ENCODE measurements at regions not wholly inside any gene's neighbourhood (a gene's known extent, or its start where the extent isn't known, plus 50 kb on each side); places are given as distances from the start of the nearest gene placed in this dataset.

DNA sequence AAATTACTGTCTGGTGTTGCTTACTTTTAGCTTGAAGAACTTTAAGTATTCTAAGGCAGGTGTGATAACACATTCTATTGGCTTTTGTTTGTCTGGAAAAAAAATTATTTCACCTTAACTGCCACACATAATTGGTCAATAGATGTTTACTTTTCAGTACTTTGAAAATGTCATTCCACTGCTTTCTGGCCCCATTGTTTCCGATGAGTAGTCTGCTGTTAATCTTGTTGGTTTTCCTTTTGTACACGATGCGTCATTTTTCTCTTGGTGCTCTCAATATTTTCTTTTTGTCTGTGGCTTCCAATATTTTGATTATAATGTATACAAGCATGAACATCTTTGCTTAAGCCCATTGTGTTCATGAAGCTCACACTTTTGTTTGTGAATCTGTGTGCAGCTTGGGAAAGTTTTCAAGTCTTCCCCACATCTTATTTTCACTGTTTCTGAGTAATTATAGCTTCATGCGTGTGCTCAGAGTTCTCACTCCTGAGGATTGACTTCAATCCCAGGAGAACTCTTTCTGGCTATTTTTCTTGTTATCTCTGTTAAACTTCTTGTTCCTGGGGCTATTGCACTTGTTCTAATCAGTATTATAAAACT lies 664.7 kb downstream of the IGSF11 start:
- Histone ChIP-seq H3K36me3 (ENCODE audit: control insufficient read depth in 4 of 4, insufficient read depth in 4 of 4, low read length in 4 of 4) (no peaks in the 10 kb centered on the region), H3K27ac (ENCODE audit: low read depth in 1 of 2, low read length in 1 of 2) (no peak overlapping the region), H3K27me3 (ENCODE audit: control insufficient read depth in 3 of 3, insufficient read depth in 3 of 3, low read length in 2 of 3) (no peaks in the 10 kb centered on the region), H3K4me1 (ENCODE audit: control insufficient read depth in 5 of 5, insufficient read depth in 5 of 5, low read length in 5 of 5) (no peaks in the 10 kb centered on the region), H3K9ac (ENCODE audit: insufficient read depth in 1 of 2, low read length in 2 of 2) (no peak overlapping the region), H3K9me3 (ENCODE audit: control insufficient read depth in 4 of 4, insufficient read depth in 3 of 4, low read length in 3 of 4) (peaks cover 0 to 7% (median 4%) of the 10 kb centered on the region in 4 donors), H3K4me3 (no peak overlapping the region)
- ATAC-seq (ENCODE audit: insufficient read depth, low FRiP score) (no peak), DNase-seq (no peak)
- 91 to 95% methylated on average over 4 of the region's 4 CpGs for WGBS, 2 donors
- TF ChIP-seq, protein P1, sequence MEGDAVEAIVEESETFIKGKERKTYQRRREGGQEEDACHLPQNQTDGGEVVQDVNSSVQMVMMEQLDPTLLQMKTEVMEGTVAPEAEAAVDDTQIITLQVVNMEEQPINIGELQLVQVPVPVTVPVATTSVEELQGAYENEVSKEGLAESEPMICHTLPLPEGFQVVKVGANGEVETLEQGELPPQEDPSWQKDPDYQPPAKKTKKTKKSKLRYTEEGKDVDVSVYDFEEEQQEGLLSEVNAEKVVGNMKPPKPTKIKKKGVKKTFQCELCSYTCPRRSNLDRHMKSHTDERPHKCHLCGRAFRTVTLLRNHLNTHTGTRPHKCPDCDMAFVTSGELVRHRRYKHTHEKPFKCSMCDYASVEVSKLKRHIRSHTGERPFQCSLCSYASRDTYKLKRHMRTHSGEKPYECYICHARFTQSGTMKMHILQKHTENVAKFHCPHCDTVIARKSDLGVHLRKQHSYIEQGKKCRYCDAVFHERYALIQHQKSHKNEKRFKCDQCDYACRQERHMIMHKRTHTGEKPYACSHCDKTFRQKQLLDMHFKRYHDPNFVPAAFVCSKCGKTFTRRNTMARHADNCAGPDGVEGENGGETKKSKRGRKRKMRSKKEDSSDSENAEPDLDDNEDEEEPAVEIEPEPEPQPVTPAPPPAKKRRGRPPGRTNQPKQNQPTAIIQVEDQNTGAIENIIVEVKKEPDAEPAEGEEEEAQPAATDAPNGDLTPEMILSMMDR (IDR thresholded peaks at IDR 0.05; ENCODE audit: control extremely low read depth, extremely low read depth) = no peak

DNA sequence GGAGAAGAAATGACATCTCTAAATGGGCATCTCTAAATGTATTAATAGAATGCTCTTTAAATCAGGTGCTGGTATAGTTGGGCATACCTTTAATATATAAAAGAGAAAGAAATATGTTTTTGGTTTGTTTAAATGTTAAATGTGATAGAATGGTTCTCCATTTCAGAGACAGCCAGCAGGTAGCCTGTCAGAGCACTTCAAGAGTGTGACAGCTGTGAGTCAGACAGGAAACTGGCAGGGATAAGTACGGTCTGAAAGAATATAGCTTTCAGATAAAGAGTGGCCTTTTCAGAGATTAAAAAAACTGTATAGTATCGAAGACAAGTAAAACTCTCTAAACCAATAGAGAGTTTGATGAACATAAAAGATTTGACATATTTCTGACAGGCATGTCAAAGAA lies 654.1 kb downstream of the IGSF11 start:
- Histone ChIP-seq H3K4me3 (no peak overlapping the region), H3K9me3 (ENCODE audit: control insufficient read depth in 4 of 4, insufficient read depth in 3 of 4, low read length in 3 of 4) (peaks cover 0 to 2% (median 0%) of the 10 kb centered on the region in 4 donors), H3K27me3 (ENCODE audit: control insufficient read depth in 3 of 3, insufficient read depth in 3 of 3, low read length in 2 of 3) (no peaks in the 10 kb centered on the region), H3K4me1 (ENCODE audit: control insufficient read depth in 5 of 5, insufficient read depth in 5 of 5, low read length in 5 of 5) (no peaks in the 10 kb centered on the region), H3K9ac (ENCODE audit: insufficient read depth in 1 of 2, low read length in 2 of 2) (no peak overlapping the region), H3K27ac (ENCODE audit: low read depth in 1 of 2, low read length in 1 of 2) (no peak overlapping the region), H3K36me3 (ENCODE audit: control insufficient read depth in 4 of 4, insufficient read depth in 4 of 4, low read length in 4 of 4) (no peaks in the 10 kb centered on the region)
- no peak for ATAC-seq (ENCODE audit: insufficient read depth, low FRiP score)
- TF ChIP-seq, protein P1 (IDR thresholded peaks at IDR 0.05; ENCODE audit: control extremely low read depth, extremely low read depth) = no peak
- DNase-seq = no peak
- 30 to 46% methylated on average over 2 of the region's 2 CpGs for WGBS, 2 donors

DNA sequence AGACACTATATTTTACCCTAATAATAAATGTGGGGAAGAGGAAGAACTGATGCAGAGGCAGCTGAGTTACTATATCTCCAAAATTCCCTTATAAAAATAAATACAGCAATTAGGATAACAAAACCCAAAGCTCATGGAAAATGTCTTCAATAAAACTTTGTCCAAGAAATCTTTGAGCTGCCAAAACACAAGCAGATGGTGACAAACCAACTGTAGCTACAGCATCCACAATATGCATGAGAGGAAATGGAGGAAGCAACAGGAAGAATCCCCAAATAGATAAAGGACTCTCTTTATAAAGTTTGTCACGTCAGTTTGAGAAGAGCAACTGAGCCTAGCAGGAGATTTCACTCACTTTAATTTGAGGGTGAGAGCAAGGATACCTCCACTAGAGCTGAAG lies 638.2 kb downstream of the IGSF11 start:
- no peak overlapping the region for H3K4me3 ChIP-seq
- no peaks in the 10 kb centered on the region for H3K36me3 ChIP-seq (ENCODE audit: control insufficient read depth in 4 of 4, insufficient read depth in 4 of 4, low read length in 4 of 4)
- no peaks in the 10 kb centered on the region for H3K27me3 ChIP-seq (ENCODE audit: control insufficient read depth in 3 of 3, insufficient read depth in 3 of 3, low read length in 2 of 3)
- TF ChIP-seq, protein P1 (IDR thresholded peaks at IDR 0.05; ENCODE audit: control extremely low read depth, extremely low read depth) = no peak
- H3K9ac ChIP-seq (ENCODE audit: insufficient read depth in 1 of 2, low read length in 2 of 2) = no peak overlapping the region
- ATAC-seq (ENCODE audit: insufficient read depth, low FRiP score) (no peak), DNase-seq (peak in 1 of 3 donors; percentile 5)
- no peaks in the 10 kb centered on the region for H3K9me3 ChIP-seq (ENCODE audit: control insufficient read depth in 4 of 4, insufficient read depth in 3 of 4, low read length in 3 of 4)
- no peaks in the 10 kb centered on the region for H3K4me1 ChIP-seq (ENCODE audit: control insufficient read depth in 5 of 5, insufficient read depth in 5 of 5, low read length in 5 of 5)
- 18 to 43% methylated on average over 1 of the region's 1 CpG for WGBS, 2 donors
- H3K27ac ChIP-seq (ENCODE audit: low read depth in 1 of 2, low read length in 1 of 2) = no peak overlapping the region

DNA sequence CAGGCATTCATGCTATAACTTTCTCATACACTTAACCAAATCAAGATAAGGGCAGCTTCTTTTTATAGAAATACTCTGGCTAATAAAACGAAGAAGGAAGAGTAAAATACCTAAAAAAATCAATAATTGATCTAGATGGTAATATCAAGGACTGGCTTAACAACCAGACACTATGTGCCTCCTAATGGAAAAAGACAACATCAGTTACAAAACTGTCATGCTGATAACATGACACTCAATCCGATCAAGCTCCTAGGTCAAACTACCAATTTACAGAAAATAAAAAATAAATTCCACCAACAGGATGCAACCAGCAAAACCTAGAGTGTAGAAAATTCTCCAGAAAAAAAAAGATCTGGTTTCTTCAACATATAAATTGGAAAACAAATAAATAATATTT lies 634.6 kb downstream of the IGSF11 start:
- Histone ChIP-seq H3K27me3 (ENCODE audit: control insufficient read depth in 3 of 3, insufficient read depth in 3 of 3, low read length in 2 of 3) (no peaks in the 10 kb centered on the region), H3K4me3 (no peak overlapping the region), H3K9ac (ENCODE audit: insufficient read depth in 1 of 2, low read length in 2 of 2) (no peak overlapping the region), H3K36me3 (ENCODE audit: control insufficient read depth in 4 of 4, insufficient read depth in 4 of 4, low read length in 4 of 4) (no peaks in the 10 kb centered on the region), H3K4me1 (ENCODE audit: control insufficient read depth in 5 of 5, insufficient read depth in 5 of 5, low read length in 5 of 5) (no peaks in the 10 kb centered on the region), H3K27ac (ENCODE audit: low read depth in 1 of 2, low read length in 1 of 2) (no peak overlapping the region), H3K9me3 (ENCODE audit: control insufficient read depth in 4 of 4, insufficient read depth in 3 of 4, low read length in 3 of 4) (no peaks in the 10 kb centered on the region)
- ATAC-seq (ENCODE audit: insufficient read depth, low FRiP score) (no peak), DNase-seq (no peak)
- TF ChIP-seq, protein P1 (IDR thresholded peaks at IDR 0.05; ENCODE audit: control extremely low read depth, extremely low read depth) = no peak
- 58 to 77% methylated on average over 2 of the region's 2 CpGs for WGBS, 2 donors
